Testis (tissue), 2 donors: ENCODE measurements at regions not wholly inside any gene's neighbourhood (a gene's known extent, or its start where the extent isn't known, plus 50 kb on each side); places are given as distances from the start of the nearest gene placed in this dataset.

Source experiments
- DNase-seq: peaks from one replicate; pipeline ENCODE4 v3.0.0-alpha.2; 2019
- H3K27ac ChIP-seq, 2 donors: fragments of 200-600 bp; sonication (generic); one replicate each; pipeline ENCODE4 v1.5.1; 2019
- H3K27me3 ChIP-seq: fragments of 200-600 bp; sonication (generic); one replicate; pipeline ENCODE4 v1.5.1; 2019
- H3K36me3 ChIP-seq: fragments of 200-600 bp; sonication (generic); one replicate; pipeline ENCODE4 v1.5.1; 2017; ENCODE audit warnings: low read depth; ENCODE audit errors: missing control alignments
- H3K4me1 ChIP-seq: fragments of 200-600 bp; sonication (generic); one replicate; pipeline ENCODE4 v1.5.1; 2019
- H3K4me3 ChIP-seq, 2 donors: fragments of 200-600 bp; sonication (generic); one replicate each; pipeline ENCODE4 v1.5.1; 2017 to 2019
- H3K9me3 ChIP-seq: fragments of 200-600 bp; sonication (generic); one replicate; pipeline ENCODE4 v1.5.1; 2017
- POLR2A ChIP-seq: fragments of 450-650 bp; IDR thresholded peaks from one replicate; pipeline ENCODE4 v1.6.1; 2017; ENCODE audit warnings: antibody characterized with exemption, mild to moderate bottlenecking, moderate library complexity
- WGBS, 2 donors: methylation state at CpG; one replicate each; pipeline ENCODE4 v1.1.5; 2018; 5-methylcytosine and 5-hydroxymethylcytosine counted together
- intact Hi-C: fragments of 100-400 bp; cut with DNase I; formaldehyde crosslinking; loops from one replicate; pipeline ENCODE4 v1.15.1; 2023; ENCODE audit warnings: low total_unique reads
- TF ChIP-seq, protein P1 (sequence below), 3 experiments: fragments of 450-650 bp in 2 of 3; fragments of 200-600 bp in 1 of 3; sonication (generic) in 1 of 3; IDR thresholded peaks; one replicate each; pipeline ENCODE4 v1.5.1; 2016 to 2019; ENCODE audit warnings: antibody characterized with exemption in 3 of 3, mild to moderate bottlenecking in 2 of 3, moderate library complexity in 1 of 3

- WGBS, 2 donors, result 88 to 90% methylated on average over 3 of the region's 3 CpGs
- DNase-seq, result no peak
- H3K27me3 ChIP-seq, result no peaks in the 10 kb centered on the region
- intact Hi-C loops, result no loop called here
- no peaks in the 10 kb centered on the region for H3K4me1 ChIP-seq
- H3K27ac ChIP-seq, result no peak overlapping the region
- H3K9me3 ChIP-seq, result no peaks in the 10 kb centered on the region
- no peaks in the 10 kb centered on the region for H3K36me3 ChIP-seq
- no peak overlapping the region for H3K4me3 ChIP-seq
- TF ChIP-seq, protein P1, sequence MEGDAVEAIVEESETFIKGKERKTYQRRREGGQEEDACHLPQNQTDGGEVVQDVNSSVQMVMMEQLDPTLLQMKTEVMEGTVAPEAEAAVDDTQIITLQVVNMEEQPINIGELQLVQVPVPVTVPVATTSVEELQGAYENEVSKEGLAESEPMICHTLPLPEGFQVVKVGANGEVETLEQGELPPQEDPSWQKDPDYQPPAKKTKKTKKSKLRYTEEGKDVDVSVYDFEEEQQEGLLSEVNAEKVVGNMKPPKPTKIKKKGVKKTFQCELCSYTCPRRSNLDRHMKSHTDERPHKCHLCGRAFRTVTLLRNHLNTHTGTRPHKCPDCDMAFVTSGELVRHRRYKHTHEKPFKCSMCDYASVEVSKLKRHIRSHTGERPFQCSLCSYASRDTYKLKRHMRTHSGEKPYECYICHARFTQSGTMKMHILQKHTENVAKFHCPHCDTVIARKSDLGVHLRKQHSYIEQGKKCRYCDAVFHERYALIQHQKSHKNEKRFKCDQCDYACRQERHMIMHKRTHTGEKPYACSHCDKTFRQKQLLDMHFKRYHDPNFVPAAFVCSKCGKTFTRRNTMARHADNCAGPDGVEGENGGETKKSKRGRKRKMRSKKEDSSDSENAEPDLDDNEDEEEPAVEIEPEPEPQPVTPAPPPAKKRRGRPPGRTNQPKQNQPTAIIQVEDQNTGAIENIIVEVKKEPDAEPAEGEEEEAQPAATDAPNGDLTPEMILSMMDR (IDR thresholded peaks at IDR 0.05), result no peak
- no peak for TF ChIP-seq POLR2A
These were observed 369.0 kb downstream of the CBLN2 start for GRCh38 chr18:72174972-72175649.

DNA sequence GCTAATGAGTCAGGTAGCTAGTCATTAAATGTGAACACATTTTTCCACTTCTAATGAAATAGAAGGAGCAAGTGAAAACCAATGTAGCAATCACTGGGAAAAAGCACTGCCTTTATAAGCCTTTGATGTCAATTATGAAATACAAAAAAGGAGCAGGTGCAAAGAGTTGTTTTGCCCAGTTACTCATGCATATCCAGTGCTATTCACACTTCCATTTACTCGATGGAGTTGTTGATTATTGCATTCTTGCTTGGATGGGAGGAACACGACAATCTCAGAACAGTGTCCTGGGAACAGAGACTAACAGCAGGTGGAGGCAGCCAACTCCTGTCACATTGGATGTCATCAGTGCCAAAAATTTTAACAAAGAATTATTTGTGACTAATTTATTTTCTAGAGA lies 372.5 kb downstream of the CBLN2 start:
- intact Hi-C loops, result no loop called here
- DNase-seq, result no peak
- Histone ChIP-seq H3K9me3 (no peaks in the 10 kb centered on the region), H3K27me3 (no peaks in the 10 kb centered on the region), H3K27ac (no peak overlapping the region), H3K4me1 (no peaks in the 10 kb centered on the region), H3K36me3 (no peaks in the 10 kb centered on the region), H3K4me3 (no peak overlapping the region)
- WGBS, 2 donors, result 42 to 59% methylated on average over 2 of the region's 2 CpGs
- TF ChIP-seq, protein P1 (IDR thresholded peaks at IDR 0.05), result no peak
- TF ChIP-seq POLR2A, result no peak

GRCh38 chr18:72161691-72162090 lies 382.5 kb downstream of the CBLN2 start:
- no peaks in the 10 kb centered on the region for H3K36me3 ChIP-seq
- H3K9me3 ChIP-seq, result no peaks in the 10 kb centered on the region
- H3K4me3 ChIP-seq, result no peak overlapping the region
- H3K27ac ChIP-seq, result no peak overlapping the region
- no peaks in the 10 kb centered on the region for H3K27me3 ChIP-seq
- no peak for DNase-seq
- WGBS, 2 donors, result 64 to 86% methylated on average over 1 of the region's 1 CpG
- H3K4me1 ChIP-seq, result no peaks in the 10 kb centered on the region
- intact Hi-C loops, result no loop called here
- no peak for TF ChIP-seq POLR2A
- TF ChIP-seq, protein P1 (IDR thresholded peaks at IDR 0.05), result no peak

GRCh38 chr18:72160510-72161445 lies 383.4 kb downstream of the CBLN2 start:
- no peaks in the 10 kb centered on the region for H3K27me3 ChIP-seq
- H3K27ac ChIP-seq, result no peak overlapping the region
- H3K4me3 ChIP-seq, result no peak overlapping the region
- no peaks in the 10 kb centered on the region for H3K36me3 ChIP-seq
- H3K9me3 ChIP-seq, result no peaks in the 10 kb centered on the region
- no peak for TF ChIP-seq POLR2A
- TF ChIP-seq, protein P1 (IDR thresholded peaks at IDR 0.05), result no peak
- intact Hi-C loops, result no loop called here
- no peaks in the 10 kb centered on the region for H3K4me1 ChIP-seq
- WGBS, 2 donors, result 56 to 57% methylated on average over 5 of the region's 5 CpGs
- DNase-seq, result no peak
